SKM-1 (cell line): ENCODE measurements at regions not wholly inside any gene's neighbourhood (a gene's known extent, or its start where the extent isn't known, plus 50 kb on each side); places are given as distances from the start of the nearest gene placed in this dataset.

Experiments used
- DNase-seq: peaks from one replicate; lab custom pipeline; 2025; ENCODE audit not compliant: unreplicated experiment; lab: John Stamatoyannopoulos, UW

DNA sequence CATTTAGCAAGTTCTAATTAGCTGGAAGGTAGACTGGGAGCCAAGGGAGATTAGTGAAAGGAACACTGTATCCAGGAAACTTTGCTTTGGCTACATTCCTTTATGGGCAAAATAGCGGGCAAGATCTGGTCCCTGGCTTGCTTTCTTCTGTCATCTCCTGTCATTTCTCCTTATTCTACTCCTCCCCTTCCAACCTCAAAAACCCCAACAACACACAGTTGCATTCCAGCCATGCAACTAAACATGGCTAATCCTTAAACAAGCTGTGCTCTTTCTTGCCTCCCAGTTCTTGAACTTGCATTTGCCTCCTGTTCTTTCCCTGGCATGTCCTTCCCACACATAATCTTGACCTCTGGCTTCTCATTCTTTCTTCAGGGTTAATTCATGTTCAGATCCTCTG, 59.5 kb upstream of the CDCA7L start:
- DNase-seq: no peak

DNA sequence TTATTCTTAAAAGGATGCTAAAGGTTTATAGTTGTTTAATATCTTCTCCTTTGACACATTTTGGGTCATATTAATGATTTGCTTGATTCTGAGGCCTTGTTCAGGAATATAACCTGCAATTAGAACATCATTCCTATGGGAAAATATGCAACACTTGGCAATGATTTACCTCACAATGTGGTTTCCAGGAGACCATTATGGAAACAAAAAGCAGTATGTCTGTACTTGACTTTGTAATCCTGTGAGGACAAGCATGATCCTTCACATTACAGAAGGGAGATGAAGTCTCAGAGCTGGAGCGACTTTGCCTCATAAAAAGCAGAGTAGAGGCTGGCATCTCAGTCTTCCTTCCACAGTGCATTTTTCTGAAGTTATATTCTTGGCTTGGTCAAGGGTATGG, 57.0 kb upstream of the CDCA7L start:
- no peak for DNase-seq

DNA sequence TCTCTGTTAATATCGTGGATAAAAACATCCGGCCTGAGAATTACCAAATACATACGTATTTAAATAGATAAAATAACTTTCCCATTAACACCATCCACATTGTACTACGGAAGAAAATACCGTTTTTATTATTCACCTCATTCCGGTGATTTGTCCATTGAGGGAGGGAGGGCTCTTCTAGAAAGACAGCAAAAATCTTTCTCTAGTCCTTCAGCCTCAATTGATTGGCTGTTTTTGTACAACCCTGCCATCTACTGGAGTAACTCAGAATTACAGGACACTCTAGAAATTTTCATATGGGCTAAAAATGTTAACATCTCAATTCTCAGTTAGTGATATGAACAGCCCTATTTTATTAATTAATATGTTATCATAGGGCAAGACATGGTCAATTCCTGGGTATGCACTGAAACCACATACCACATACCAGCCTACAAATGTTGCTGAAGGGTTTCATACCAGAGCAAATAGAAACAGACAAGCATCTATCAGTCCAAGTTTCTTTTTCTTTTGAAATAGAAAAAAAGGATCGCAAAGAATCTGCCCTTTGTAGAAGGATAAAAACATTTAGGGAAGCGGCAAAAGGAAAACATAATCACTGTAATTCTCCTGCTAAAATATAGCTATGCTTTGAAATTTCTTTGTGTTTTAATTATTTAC, 55.8 kb upstream of the CDCA7L start:
- DNase-seq: peak; percentile 42

DNA sequence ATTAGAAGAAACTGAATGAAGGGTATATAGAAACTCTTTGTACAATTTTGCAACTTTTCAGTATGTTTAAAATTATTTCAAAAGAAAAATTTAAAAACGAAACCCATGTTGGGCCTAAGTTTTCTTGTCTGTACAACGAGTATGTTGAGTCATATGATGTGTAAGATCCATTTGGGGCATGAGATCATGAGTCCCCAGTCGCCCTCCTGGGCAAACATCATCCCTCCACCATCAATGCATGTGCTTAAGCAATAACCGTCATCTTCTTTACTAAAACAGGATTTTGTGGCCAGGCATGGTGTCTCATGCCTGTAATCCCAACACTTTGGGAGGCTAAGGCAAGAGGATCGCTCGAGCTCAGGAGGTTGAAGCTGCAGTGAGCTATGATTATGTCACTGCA, 54.2 kb upstream of the CDCA7L start:
- no peak for DNase-seq

DNA sequence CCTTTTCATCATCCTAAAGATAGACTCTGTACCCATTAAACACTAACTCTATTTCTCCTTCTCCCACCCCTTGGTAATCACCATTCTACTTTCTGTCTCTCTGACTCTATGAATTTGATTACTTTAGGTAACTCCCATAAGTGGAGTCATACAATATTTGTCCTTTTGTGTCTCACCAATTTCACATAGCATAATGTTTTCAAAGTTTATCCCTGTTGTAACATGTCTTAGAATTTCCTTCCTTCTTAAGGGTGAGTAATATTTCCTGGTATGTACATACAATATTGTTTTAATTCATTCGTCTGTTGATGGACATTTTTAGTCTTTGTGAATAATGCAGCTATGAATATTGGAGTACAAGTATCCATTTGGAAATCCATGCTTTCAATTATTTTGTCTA, 50.9 kb upstream of the CDCA7L start:
- DNase-seq: no peak
